ENCODE measurements at regions not wholly inside any gene's neighbourhood (a gene's known extent, or its start where the extent isn't known, plus 50 kb on each side); places are given as distances from the start of the nearest gene placed in this dataset.
"Not testable (repeated sequence)": the region's sequence is repeated elsewhere in the genome, so short reads cannot be mapped to it uniquely, and the experiment has no call there.

DNA sequence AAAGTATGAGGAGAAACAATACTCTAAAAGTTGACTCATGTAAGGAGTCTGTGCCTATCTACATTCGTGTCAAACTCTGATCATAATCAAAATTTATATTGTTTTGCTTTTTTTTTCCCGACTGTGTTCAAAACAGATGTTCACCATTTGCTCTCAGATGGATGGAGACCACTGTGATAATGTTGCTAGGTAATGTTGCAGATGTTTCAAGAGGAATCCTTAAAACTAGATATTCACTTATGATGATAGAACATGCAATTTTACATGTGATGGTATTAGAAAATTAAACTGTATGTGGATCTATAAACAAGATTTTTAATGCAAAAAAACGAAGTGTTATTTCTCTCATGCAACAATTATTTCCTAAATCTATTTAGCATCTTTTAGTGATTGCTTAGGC lies 1080.1 kb downstream of the REEP3 start:
- intact Hi-C loops (cut with DNase I): no loop called here
- DNase-seq: no peak

DNA sequence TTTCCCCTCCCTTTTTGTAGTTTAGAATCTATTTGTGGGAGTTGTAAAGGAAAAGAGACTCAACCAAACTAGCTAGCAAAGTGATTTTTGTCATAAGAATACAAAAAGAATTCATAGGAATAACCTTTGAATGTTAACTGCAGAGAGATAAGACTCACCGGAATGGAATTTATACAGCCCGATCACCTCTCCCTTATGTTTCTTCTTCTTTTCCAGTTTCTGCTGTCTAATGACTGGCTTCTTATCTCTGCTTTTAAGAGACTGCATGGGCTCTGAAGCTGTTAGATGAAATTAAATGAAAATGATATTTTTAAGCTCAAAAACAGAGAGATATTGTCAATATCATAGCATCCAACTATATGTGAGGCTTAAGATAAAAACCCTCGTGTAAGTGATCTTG lies 1095.9 kb downstream of the REEP3 start:
- no peak for DNase-seq
- intact Hi-C loops (cut with DNase I): no loop called here

DNA sequence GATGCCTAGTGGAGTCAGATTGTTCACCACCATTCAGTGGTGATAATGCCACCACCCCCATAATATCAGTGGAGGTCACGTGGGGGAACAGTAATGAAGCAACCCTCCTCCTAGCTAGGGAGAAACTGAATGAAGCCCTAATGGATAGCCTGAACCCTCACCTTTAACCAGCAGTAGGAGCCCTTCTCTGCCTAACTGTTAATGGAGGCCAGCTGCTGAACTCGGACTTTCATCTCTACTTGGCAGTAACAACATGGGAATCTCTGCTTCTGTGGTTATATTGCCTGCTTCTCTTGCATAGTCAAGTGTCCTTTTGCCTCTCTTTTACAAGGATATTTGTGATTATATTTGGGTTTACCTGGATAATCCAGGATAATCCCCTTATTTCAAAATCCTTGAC lies 1097.9 kb downstream of the REEP3 start:
- intact Hi-C loops (cut with DNase I): no loop called here
- no peak for DNase-seq

DNA sequence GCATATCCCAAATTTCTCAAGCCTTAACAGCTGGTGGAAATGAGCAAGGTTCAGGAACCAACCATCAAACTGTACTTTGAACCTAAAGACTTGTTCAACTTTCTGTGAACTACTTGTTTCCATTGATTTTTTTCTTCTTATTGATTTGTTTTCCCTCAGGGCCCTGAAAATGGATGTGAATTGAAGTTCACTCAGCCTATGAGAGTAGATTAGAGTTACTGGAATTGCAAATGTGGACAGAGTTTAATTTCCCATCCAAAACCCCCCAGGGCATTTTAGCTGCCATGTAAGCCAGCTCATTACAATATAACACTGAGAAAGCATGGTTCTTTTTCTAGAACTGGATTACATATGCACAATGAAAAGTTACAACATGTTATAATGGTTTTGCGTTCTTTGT lies 1105.7 kb downstream of the REEP3 start:
- DNase-seq: no peak
- intact Hi-C loops (cut with DNase I): no loop called here

DNA sequence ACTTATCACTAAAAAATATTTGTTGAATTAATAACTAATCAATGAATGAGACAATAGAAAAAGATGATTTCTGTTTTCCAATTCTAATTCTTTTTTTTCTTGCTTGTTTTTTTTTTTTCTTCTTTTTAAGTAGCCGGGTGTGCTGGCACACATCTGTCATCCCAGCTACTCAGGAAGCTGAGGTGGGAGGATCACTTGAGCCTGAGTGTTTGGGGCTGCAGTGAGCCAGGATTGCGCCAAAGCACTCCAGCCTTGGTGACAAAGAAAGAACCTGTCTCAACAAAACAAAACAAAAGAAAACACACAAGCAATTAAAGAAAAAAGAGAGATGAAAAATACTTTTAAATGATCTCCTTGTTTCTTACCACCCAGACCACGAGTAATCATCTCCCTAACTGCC lies 1109.3 kb downstream of the REEP3 start:
- no peak for DNase-seq
- intact Hi-C loops (cut with DNase I): no loop called here

DNA sequence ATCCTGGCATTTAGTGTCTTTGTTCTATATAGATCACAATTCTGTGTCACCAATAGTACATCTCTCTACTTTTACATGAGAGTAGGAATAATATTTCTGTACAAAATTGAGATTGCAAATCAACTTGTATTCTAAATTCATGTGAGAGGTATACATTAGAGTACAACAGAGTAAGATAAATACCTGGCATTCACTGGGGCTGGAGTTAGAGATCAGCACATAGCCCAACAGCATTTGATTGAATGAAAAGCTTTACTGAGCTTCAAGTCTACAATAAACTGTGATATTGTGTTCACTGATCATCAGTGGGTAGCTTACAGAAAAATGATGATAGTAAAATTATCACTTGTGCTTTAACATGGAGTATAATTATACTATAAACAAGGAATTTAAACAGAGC lies 1114.7 kb downstream of the REEP3 start:
- DNase-seq: no peak
- intact Hi-C loops (cut with DNase I): loop anchor here (5.0 kb wide), 1 partner anchor 79 kb away; no protein-coding TSS in a partner anchor

DNA sequence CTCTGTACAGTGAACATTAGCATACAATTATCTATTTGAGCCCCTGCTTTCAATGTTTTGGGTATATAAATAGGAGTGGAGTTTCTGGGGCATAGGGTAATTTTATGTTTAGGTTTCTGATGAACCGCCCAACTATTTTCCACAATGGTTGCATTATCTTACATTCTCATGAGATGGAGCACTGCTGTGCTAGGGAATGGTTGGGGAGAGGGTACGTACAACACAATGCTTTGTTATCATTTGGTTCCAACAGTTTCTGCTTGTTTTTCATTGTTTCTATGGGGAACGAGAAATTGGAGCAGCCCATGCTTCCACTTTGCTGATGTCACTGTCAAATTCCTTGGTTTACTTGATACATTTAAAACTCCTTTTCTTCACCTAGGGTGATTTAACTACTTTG lies 1115.3 kb downstream of the REEP3 start:
- DNase-seq: peak in 20 of 42 donors; percentile 8 to 73 (median 40)

DNA sequence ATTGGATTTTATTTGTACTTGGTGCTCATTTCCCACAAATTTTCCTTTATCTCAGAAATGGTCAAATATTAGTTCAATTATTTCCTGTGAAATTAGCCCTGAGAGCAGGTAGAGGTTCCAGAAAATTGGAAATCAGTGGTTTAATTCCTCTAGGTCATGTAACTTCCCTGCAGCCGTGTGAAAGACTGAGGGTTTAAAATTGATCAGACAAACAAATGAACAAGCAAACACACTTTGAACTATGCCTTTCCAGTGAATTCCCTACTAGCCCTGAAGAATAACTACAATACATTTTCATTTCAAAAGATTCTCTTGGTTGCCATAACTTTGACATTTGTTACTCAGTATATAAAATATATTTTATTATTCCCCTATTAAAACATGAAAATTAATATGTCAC lies 1116.7 kb downstream of the REEP3 start:
- intact Hi-C loops (cut with DNase I): loop anchor here (5.0 kb wide), 1 partner anchor 81 kb away; no protein-coding TSS in a partner anchor
- no peak for DNase-seq

More for the DNA sequence above, 1115.3 kb downstream of the REEP3 start:
- intact Hi-C loops (cut with DNase I): loop anchor here (5.0 kb wide), 1 partner anchor 79 kb away; no protein-coding TSS in a partner anchor

DNA sequence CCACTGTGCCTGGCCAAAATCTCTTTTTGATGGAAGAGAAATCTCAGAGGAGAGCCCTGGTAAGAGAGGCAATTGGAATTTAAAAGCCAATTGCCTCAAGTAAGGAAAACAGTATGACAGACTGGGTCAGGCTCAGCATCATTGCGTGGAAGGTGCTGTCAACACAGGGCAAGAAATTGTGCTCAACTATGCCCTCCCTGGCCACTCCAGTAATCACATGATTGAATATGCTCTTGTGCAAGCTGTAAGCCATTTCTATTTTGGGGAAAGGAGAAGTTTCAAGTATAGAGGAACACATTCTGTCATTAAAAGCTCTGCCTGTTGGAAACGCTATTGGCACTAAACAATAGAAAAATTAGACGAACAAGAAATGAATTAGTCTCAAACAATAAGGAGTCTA lies 1127.7 kb downstream of the REEP3 start:
- peak in 12 of 42 donors; percentile 16 to 52 (median 35) for DNase-seq
- intact Hi-C loops (cut with DNase I): no loop called here

DNA sequence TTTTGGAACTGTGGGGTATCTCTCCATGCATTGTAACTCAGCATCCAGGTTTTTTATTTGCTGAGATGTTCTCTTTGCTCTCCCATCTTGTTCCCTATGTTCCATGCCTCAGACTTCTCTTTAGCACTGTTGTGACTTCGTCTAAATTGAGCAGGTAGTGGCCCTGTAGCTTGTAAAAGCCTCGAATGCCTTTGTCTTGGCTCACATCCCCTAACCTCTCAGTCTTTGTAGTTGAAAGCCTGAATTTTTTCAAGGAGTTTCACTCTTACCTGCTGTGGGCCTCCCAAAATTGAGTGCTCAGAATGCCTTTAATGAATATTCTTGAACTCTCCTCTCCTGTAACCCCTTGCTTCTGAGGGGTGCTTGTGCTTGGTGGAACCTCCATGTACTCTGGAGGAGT lies 1137.3 kb downstream of the REEP3 start:
- intact Hi-C loops (cut with DNase I): no loop called here
- no peak for DNase-seq

DNA sequence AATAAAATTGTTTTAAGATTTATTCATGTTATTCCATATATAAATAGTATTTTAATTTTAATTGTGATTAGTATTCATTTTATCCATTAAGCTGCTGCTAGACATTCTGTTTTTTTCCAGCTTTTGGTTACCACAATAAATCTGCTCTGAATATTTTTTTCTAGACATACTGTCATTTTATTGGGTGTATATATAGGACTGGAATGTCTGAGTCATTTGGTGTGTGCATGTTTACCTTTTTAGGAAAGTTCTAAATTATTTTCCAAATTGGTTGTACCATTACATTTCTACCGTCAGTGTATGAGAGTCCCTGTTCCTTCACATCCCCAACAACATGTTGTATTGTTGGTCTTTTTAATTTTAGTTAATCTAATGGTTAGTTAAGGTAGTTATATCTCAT lies 1138.1 kb downstream of the REEP3 start:
- intact Hi-C loops (cut with DNase I): no loop called here
- no peak for DNase-seq

DNA sequence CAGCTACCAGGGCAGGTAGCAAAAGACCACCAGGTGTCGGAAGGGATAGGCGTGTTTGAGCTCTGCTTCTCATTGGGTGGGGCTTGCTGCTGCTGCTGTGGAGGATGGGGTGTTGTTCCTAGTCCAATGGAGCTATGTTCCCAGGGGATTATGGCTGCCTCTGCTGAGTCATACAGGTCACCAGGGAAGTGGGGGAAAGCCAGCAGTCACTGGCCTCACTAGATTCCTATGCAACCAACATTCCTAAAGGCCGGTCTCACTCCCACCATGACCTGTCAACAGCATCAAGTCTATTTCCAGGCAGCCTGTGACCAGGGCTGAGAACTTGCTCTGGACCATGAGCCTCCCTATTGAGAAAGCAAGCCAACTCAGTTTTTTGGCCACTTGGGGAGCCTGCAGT lies 1160.8 kb downstream of the REEP3 start:
- intact Hi-C loops (cut with DNase I): no loop called here
- no peak for DNase-seq

DNA sequence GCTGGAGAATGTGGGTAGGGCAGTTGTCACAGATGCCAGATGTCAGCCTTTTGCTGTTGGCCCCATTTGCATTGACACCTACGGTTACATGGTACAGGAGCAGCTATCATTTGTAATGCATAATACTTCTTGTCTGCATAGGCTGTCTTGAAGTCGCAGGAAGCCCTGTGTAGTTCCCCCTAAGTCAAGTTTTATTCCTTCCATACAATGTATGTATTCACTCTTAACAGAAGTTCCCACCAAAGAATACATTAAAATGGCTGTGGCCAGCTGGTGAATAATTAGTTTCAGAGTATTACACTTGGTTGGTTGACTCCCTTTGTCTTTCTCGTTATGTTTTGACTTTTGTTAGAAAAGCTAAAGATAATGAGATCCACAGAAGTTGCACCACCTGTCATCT lies 1169.0 kb downstream of the REEP3 start:
- intact Hi-C loops (cut with DNase I): no loop called here
- no peak for DNase-seq

DNA sequence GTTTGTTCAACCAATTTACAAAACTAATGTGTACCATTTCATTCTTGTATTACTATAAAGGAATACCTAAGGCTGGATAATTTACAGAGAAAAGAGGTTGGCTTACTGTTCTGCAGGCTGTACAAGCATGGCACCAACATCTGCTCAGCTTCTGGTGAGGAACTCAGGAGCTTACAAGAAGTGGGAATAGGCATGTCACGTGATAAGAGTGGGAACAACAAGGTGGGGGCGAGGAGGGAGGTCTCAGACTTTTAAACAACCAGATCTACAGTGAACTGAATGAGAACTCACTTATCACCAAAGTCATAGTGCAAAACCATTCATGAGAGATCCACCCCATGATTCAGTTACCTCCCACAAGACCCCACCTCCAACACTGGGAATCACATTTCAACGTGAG lies 1178.0 kb downstream of the REEP3 start:
- intact Hi-C loops (cut with DNase I): no loop called here
- DNase-seq: no peak

DNA sequence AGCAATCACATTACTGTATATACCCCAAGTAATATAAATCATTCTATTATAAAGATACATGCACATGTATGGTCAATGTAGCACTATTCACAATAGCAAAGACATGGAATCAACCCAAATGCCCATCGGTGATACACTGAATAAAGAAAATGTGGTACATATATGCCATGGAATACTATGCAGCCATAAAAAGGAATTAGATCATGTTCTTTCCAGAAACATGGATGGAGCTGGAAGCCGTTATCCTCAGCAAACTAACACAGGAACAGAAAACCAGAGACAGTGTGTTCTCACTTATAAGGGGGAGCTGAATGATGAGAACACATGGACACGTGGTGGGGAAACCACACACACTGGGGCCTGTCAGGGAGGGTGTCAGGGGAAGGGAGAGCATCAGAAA lies 1180.9 kb downstream of the REEP3 start:
- DNase-seq; intact Hi-C loops (cut with DNase I): not testable (repeated sequence)

DNA sequence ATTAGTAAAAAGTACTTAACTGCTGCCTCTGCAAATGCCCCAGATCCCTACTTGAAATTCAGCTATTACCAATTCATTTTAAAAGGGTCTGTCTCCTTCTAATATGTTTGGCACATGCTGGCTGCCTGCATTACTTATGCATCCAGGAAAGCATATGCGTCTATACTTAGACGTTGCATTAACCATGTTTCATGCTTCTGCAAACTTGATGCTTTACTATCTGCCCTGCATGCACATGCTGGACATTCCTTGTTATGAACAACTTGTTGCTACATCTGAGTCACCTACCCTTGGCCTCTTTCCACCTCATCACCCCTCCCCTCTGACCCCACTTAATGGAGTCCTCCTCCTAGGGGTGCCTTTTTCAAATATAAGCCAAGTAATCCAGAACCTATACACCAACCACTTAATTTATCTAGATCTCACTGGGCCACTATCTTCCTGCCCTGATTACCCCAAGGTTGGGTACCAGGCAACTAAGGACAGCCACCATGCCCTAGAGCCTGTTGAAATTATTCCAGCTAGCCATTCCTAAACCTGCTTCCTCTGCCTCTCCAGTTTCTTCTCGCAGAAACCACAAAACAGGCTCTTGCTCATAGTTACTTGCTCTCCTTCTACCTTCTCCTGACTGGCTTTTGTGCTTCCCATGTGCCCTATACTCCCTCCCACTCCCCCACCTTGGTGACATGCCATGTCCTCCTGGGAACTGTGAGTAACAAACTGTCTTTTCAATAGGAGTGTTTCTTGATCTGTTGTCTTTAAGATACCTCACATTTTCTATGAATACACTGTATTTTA lies 1187.9 kb downstream of the REEP3 start:
- intact Hi-C loops (cut with DNase I): no loop called here
- DNase-seq: no peak

DNA sequence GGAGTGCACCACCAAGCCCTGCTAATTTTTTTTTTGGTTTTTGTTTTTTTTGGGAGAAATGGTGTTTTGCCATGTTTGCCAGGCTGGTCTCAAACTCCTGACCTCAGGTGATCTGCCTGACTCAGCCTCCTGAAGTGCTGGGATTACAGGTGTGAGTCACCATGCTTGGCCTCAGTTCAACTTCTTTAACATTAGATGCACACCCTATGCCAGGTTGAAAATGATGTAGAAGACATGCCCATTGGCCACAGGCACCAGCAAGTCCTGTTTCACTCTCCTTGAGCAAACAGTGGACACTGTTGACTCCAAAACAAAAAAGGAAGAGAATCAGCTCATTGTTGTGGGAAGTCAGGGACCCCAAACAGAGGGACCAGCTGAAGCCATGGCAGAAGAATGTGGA lies 1205.3 kb downstream of the REEP3 start:
- no peak for DNase-seq
- intact Hi-C loops (cut with DNase I): no loop called here

DNA sequence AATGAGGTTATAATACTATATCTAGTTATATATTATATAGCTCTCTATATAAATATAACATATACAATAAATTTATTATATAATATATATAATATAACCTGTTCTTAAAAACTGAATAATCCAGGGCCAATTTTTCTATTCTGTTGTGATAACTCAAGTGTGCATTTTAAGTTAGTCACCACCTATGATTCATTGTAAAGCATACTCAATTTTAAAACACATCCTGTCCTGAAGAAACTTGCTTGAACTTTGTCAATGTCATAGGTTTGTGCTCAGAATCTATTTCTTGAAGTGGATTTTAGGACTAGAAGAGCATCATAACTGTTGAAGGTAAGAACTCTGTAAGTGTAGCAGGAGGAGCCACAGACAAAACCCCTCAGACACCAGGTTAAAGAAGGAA lies 1209.8 kb downstream of the REEP3 start:
- intact Hi-C loops (cut with DNase I): no loop called here
- DNase-seq: no peak

DNA sequence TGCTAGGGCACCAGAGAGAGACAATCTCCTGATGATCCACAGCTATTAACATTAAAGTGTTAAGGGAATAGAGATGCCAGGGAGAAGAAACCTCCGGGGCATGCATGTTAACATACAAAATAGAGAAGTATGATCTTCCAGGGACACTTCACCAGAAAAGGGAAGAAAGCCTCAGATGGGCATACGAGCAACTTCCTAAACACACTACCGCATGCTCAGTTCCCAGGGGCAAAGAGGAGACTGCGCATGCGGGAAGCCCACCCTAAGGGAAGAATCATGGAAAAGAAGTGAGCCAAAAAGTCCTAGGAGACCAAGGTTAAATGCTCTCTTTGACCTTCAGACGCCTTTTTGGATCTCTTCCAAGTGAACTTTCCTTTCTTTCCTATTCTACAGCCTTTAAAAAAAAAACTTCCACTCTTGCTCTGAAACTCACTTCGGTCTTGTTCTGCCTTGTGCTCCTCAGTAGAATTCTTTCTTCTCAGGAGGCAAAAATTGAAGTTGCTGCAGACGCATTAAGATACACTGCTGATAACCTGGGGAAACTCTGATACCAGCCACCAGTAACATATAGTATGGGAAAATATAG lies 1211.3 kb downstream of the REEP3 start:
- DNase-seq: no peak

DNA sequence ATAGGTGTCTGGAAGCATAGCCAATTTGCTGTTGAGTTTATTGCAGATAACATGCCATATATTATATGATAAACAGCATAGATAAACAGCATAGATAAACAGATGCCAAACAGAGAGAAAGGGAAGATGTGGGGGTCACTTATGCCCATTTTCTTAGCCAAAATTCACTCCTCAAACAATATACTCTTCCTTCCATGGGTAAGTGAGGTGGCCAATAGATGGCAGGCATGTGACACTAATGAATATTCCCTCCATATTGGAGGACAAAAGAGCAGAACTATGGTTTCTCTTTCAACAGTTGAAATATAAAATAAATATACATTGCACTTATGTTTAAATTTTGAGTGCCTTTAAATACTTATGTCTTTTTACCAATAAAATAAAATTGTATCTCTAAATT lies 1212.8 kb downstream of the REEP3 start:
- DNase-seq: peak in 8 of 42 donors; percentile 8 to 27 (median 16)
- intact Hi-C loops (cut with DNase I): no loop called here

More for the DNA sequence above, 1211.3 kb downstream of the REEP3 start:
- intact Hi-C loops (cut with DNase I): no loop called here

DNA sequence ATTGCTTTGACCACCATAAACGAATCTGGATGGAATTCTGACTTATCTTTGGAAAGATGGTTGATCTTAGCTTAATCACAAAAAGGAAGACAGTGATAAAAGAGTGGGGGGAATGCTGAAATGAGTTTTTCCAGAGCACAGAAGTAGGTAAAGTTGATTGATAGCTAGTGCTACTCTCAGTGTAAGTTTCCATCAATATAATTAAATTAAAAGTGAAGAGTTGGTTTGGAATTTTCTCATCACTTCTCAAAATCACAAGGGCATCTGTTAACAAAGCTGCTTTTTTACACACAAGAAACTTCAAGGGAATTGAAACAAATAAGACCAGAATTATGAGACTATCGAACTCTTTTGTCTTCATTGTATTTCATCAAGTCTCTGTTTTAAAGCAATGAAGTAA lies 1217.3 kb downstream of the REEP3 start:
- intact Hi-C loops (cut with DNase I): no loop called here
- no peak for DNase-seq
